Panc1 (cell line): ENCODE measurements at regions not wholly inside any gene's neighbourhood (a gene's known extent, or its start where the extent isn't known, plus 50 kb on each side); places are given as distances from the start of the nearest gene placed in this dataset.

Source experiments
- ATAC-seq: fragments of 200-7000 bp; cut with Tn5 transposase; 2 replicates; pipeline ENCODE4 v1.9.1; 2020; ENCODE audit warnings: mild to moderate bottlenecking, moderate library complexity
- BruUV-seq: library from RNA; stranded (reverse); fragments of 400-500 nt; replicated peaks from 2 replicates; lab custom pipeline; 2021; lab: Mats Ljungman, UMichigan
- CTCF ChIA-PET: fragments of 300-600 bp; sonication (Branson Sonifier 250); formaldehyde crosslinking; loops from one replicate; lab custom pipeline; 2022; ENCODE audit warnings: antibody characterized with exemption; lab: Charles Lee
- POLR2A ChIA-PET: fragments of 300-600 bp; sonication (Branson Sonifier 250); formaldehyde crosslinking; loops from one replicate; lab custom pipeline; 2022; ENCODE audit warnings: antibody characterized with exemption; lab: Charles Lee
- DNase-seq: peaks from one replicate; pipeline ENCODE4 v3.0.0-alpha.2; 2010; ENCODE audit warnings: low read depth, low spot score
- H3K27ac ChIP-seq: 2 replicates; pipeline ENCODE4 v1.5.1; 2011; ENCODE audit warnings: mild to moderate bottlenecking, low read length, inconsistent platforms
- H3K27me3 ChIP-seq: fragments of 200-500 bp; sonication (Bioruptor generic); 2 replicates; pipeline ENCODE4 v1.6.0; 2014; ENCODE audit warnings: low read length, inconsistent platforms; ENCODE audit not compliant: control insufficient read depth, insufficient read depth
- H3K36me3 ChIP-seq: fragments of 200-500 bp; sonication (Bioruptor generic); 2 replicates; pipeline ENCODE4 v1.5.1; 2014; ENCODE audit warnings: inconsistent platforms, mild to moderate bottlenecking, low read length, moderate library complexity; ENCODE audit not compliant: control insufficient read depth, insufficient read depth
- H3K4me1 ChIP-seq: 2 replicates; pipeline ENCODE4 v1.5.1; 2011; ENCODE audit warnings: inconsistent platforms, mild to moderate bottlenecking, low read length, moderate library complexity; ENCODE audit not compliant: control insufficient read depth, insufficient read depth
- H3K4me3 ChIP-seq, 2 experiments: 2 replicates each; pipeline ENCODE4 v1.5.1; 2011 to 2012; ENCODE audit warnings: low read depth in 2 of 2, low read length in 2 of 2, mild to moderate bottlenecking in 2 of 2, inconsistent platforms in 1 of 2, moderate library complexity in 1 of 2
- H3K9me3 ChIP-seq: fragments of 200-500 bp; sonication (Bioruptor generic); 2 replicates; pipeline ENCODE4 v1.5.1; 2014; ENCODE audit warnings: low read depth, mild to moderate bottlenecking, inconsistent platforms, low read length, moderate library complexity; ENCODE audit not compliant: control insufficient read depth, insufficient read depth
- POLR2AphosphoS5 ChIP-seq: IDR thresholded peaks from 2 replicates; pipeline ENCODE4 v1.6.1; 2012; ENCODE audit warnings: mild to moderate bottlenecking, low read depth, low read length, moderate library complexity
- REST ChIP-seq, 2 experiments: IDR thresholded peaks; 2 replicates each; pipeline ENCODE4 v1.6.1; 2011 to 2012; ENCODE audit warnings: low read depth in 2 of 2, control low read depth in 1 of 2, low read length in 1 of 2, mild to moderate bottlenecking in 1 of 2, moderate library complexity in 1 of 2; ENCODE audit not compliant: insufficient read depth in 1 of 2
- SIN3A ChIP-seq: IDR thresholded peaks from 2 replicates; pipeline ENCODE4 v1.6.1; 2012; ENCODE audit warnings: low read depth, mild to moderate bottlenecking, low read length, moderate library complexity, borderline replicate concordance; ENCODE audit not compliant: insufficient read depth
- TCF7L2 ChIP-seq: IDR thresholded peaks from 2 replicates; pipeline ENCODE4 v1.6.1; 2011; ENCODE audit warnings: mild to moderate bottlenecking, low read depth, low read length, inconsistent platforms
- in situ Hi-C: cut with HindIII; loops from 2 replicates; pipeline ENCODE4 v1.10.0; 2016; ENCODE audit warnings: low sequenced_read_pairs, low pct_unique_long_range_greater_than_20kb
- intact Hi-C: fragments of 100-400 bp; cut with micrococcal nuclease; formaldehyde crosslinking; loops from one replicate; pipeline ENCODE4 v1.10.0; 2022; ENCODE audit not compliant: unreplicated experiment
- TF ChIP-seq, protein P1 (sequence below): fragments of 450-650 bp; IDR thresholded peaks from 2 replicates; pipeline ENCODE4 v1.5.1; 2017; ENCODE audit warnings: mild to moderate bottlenecking

DNA sequence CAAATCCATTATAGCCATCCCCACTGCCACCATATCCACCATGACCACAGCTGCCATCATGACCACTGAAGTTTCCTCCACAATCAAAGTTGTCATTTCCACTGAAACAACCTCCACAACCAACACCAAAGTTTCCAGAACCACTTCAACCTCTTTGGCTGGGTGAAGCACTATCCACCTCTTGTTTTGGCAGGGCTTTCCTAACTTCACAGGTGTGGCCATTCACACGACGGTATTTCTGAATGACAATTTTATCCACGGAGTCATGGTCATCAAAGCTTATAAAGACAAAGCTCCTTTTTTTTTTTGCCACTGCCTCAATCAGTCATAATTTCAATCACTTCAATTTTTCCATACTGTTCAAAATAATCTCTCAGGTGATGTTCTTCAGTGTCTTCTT lies 89.8 kb upstream of the UGP2 start:
- Histone ChIP-seq H3K9me3 (no peaks in the 10 kb centered on the region), H3K4me3 (no peak overlapping the region), H3K27me3 (peaks cover 5% of the 10 kb centered on the region; the same call in 1 of the 2 replicates), H3K36me3 (no peaks in the 10 kb centered on the region), H3K4me1 (no peaks in the 10 kb centered on the region), H3K27ac (no peak overlapping the region)
- in situ Hi-C loops (no loop called here), intact Hi-C loops (no loop called here)
- DNase-seq (no peak), ATAC-seq (no peak)
- POLR2A ChIA-PET, result no interaction called here
- TF ChIP-seq SIN3A (no peak), POLR2AphosphoS5 (no peak), REST (IDR thresholded peaks at IDR 0.05; ENCODE audit: insufficient read depth in 1 of 2, low read depth in 2 of 2, low read length in 1 of 2) (no peak), TCF7L2 (no peak)
- TF ChIP-seq, protein P1, sequence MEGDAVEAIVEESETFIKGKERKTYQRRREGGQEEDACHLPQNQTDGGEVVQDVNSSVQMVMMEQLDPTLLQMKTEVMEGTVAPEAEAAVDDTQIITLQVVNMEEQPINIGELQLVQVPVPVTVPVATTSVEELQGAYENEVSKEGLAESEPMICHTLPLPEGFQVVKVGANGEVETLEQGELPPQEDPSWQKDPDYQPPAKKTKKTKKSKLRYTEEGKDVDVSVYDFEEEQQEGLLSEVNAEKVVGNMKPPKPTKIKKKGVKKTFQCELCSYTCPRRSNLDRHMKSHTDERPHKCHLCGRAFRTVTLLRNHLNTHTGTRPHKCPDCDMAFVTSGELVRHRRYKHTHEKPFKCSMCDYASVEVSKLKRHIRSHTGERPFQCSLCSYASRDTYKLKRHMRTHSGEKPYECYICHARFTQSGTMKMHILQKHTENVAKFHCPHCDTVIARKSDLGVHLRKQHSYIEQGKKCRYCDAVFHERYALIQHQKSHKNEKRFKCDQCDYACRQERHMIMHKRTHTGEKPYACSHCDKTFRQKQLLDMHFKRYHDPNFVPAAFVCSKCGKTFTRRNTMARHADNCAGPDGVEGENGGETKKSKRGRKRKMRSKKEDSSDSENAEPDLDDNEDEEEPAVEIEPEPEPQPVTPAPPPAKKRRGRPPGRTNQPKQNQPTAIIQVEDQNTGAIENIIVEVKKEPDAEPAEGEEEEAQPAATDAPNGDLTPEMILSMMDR, result no peak
- BruUV-seq, result no TSS peak
- CTCF ChIA-PET, result no interaction called here

GRCh38 chr2:63755216-63755615 lies 86.5 kb upstream of the UGP2 start:
- no peak overlapping the region for H3K4me3 ChIP-seq
- no peak overlapping the region for H3K27ac ChIP-seq
- no peak for TF ChIP-seq POLR2AphosphoS5
- TF ChIP-seq SIN3A, result no peak
- TF ChIP-seq, protein P1, result no peak
- TF ChIP-seq TCF7L2, result no peak
- no peak for TF ChIP-seq REST (IDR thresholded peaks at IDR 0.05; ENCODE audit: insufficient read depth in 1 of 2, low read depth in 2 of 2, low read length in 1 of 2)
- CTCF ChIA-PET, result no interaction called here
- H3K27me3 ChIP-seq, result peaks cover 2% of the 10 kb centered on the region; the same call in 1 of the 2 replicates
- ATAC-seq (no peak), DNase-seq (no peak)
- intact Hi-C loops, result no loop called here
- no peaks in the 10 kb centered on the region for H3K9me3 ChIP-seq
- POLR2A ChIA-PET, result no interaction called here
- no peaks in the 10 kb centered on the region for H3K4me1 ChIP-seq
- in situ Hi-C loops, result no loop called here
- no TSS peak for BruUV-seq
- no peaks in the 10 kb centered on the region for H3K36me3 ChIP-seq
